SHP77 treated with DMSO at 0.1 percent for 48 hours (cell line): ENCODE measurements at regions not wholly inside any gene's neighbourhood (a gene's known extent, or its start where the extent isn't known, plus 50 kb on each side); places are given as distances from the start of the nearest gene placed in this dataset.
"Not testable (repeated sequence)": the region's sequence is repeated elsewhere in the genome, so short reads cannot be mapped to it uniquely, and the experiment has no call there.

Experiments
- DNase-seq: peaks from one replicate; lab custom pipeline; 2025; lab: John Stamatoyannopoulos, UW

DNA sequence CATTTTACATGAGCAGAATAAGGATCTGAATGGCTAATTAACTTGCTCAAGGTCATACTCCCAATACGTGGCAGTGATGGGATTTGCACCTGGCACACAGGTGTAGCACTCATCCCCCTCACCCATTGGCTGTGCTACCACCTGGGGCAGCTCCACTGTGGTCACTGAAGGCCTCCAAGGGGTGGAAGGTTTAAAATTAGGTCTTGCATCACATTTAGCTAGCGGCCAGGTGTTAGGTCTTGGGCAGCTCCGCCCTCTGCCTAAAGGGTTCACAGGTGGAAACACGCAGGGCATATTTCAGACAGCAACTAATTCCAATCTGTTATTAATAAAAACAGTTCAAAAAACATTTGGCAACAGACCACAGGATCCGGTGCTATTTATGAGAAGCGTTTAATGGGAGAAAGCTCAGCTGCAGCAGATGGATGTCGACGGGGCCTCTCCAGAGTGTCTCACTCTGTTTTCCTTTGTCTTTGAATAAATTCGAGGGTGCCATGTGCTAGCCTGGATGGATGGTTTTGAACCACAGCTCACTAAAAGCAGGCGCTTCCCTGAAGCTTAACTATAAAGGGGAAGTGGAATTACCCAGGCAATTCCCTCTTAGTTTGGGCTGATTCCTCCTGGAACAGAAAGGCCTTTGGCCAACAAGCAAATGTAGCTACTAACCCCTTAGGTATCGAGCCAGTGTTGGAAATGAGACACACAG is 1017.6 kb downstream of the TYW1 start:
- DNase-seq, result no peak

GRCh38 chr7:68015122-68015977 is 1018.7 kb downstream of the TYW1 start:
- no peak for DNase-seq

- no peak for DNase-seq
Observed at GRCh38 chr7:68015978-68016532, 1019.4 kb downstream of the TYW1 start.

GRCh38 chr7:68020102-68020501 is 1023.5 kb downstream of the TYW1 start:
- no peak for DNase-seq

DNA sequence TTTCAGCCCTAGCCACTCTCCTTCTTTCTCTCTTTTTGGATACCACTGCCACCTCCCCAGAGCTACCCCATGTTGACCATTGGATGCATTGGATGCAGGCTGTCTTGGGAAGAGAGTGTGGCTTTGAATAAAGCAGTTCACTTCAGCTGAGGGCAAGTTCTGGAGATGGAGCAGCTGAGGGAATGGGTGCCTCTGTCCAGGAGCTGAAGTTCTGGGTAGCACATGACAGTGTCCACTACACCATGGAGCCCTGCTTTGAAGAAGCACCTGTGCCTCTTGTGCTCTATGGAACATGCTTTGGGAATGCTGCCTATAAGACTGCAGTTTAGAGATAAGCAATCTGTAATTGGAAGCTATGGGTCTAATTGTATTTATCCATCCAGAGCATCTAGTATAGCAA is 1028.7 kb downstream of the TYW1 start:
- DNase-seq, result no peak

- no peak for DNase-seq
Observed at GRCh38 chr7:68030530-68030929, 1033.9 kb downstream of the TYW1 start.

DNA sequence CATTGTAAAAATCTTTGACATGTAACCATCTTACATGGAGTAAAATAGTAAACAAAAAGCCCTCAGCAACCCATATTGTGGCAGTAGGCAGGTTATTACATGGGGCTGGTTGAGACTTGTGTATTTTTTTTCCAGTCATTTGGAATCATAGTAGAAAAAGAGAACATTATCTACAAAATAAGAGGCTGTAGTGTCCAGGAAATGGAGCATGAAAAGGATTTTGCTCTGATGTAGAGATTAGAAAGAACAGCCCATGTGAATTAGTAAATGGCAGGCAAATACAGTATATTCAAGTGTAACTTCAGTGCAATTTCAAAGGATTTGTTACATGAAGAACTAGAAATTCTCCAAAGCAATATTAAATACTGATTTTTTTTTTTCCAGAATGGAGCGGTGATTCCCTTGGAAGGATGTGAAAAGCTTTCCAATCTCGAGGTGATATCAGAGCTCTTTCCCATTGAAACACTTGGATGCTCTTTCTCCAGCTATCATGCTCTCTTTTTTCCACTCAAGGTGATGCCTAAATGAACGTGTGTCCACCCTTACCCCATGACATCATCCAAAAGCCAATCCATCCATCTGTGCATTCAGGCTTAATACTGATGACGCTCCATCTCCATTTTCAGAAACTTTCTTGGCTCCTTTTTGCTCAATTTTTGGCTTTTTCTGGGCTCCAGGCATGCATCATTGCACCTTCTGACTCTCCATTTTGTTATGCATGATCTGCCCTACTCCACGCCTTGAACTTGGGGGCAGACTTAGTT is 1034.7 kb downstream of the TYW1 start:
- DNase-seq, result no peak

GRCh38 chr7:68038621-68039314 is 1042.1 kb downstream of the TYW1 start:
- DNase-seq, result no peak

GRCh38 chr7:68041554-68041953 is 1044.9 kb downstream of the TYW1 start:
- DNase-seq, result no peak

- DNase-seq, result no peak
Observed at GRCh38 chr7:68043546-68043945, 1046.9 kb downstream of the TYW1 start.

DNA sequence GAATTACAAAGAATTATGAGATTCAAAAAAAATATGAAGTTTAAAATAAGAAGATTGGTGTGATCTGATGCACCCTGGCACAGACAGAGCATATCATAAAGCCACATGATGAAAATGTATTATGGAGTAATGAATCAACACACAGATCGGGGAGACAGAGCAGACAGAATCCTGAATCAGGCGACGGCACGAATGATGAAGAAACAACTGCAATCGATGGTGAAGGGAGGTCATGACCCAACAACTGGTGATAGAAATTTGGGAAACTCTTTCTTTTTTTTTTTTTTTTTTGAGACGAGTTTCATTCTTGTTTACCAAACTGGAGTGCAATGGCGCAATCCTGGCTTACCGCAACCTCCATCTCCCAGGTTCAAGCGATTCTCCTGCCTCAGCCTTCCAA is 1054.0 kb downstream of the TYW1 start:
- no peak for DNase-seq

- no peak for DNase-seq
Observed at GRCh38 chr7:68058014-68058413, 1061.4 kb downstream of the TYW1 start.

- DNase-seq, result no peak
Observed at GRCh38 chr7:68063171-68063570, 1066.5 kb downstream of the TYW1 start.

GRCh38 chr7:68065581-68065980 is 1068.9 kb downstream of the TYW1 start:
- no peak for DNase-seq

DNA sequence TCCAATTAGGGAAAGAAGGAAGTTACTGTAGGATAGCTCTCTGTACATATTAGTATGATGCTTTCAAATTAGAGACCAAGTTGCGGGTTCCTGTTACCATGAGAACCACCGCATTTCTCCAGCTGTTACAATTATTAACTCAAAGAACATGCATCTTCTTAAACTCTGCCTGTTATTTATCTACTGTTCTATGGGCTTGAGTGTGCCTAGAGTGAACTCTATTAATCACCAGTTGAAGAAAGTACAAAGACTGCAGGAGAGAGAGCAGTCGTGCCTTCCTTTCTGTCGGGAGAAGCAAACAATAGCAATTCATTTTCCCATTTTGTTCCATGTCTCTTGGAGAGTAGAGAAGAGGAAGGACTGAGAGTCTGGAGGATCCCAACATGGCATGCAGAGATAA is 1071.2 kb downstream of the TYW1 start:
- DNase-seq, result no peak

GRCh38 chr7:68070992-68071391 is 1074.4 kb downstream of the TYW1 start:
- no peak for DNase-seq

GRCh38 chr7:68073701-68074100 is 1077.1 kb downstream of the TYW1 start:
- DNase-seq, result no peak

GRCh38 chr7:68074242-68074641 is 1077.6 kb downstream of the TYW1 start:
- DNase-seq, result no peak

DNA sequence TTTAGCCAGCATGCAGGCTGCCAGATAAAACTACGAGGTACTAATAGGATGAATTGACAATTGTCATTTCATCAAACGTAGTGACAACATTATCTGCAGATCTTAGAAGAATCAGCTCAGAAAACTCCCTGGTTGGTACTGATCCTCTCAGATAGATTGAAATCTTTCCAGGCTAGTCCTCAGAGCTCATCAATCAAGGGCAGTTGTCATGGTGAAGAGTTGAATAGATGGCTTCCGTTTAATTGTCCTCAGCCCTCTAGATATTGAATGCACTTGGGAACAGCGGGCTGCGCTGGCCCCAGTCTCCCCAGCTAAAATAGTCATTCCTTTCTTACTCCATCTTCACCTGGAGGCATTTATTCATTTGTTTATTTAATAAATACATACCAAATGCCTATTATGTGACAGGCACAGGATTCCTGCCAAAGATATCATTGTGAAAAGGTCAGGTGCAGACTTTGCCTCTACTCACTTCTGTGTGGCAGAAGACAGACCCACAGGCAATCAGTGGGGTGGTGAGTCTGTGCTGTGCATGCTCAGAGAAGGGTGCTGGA is 1081.6 kb downstream of the TYW1 start:
- no peak for DNase-seq

- not testable (repeated sequence) for DNase-seq
Observed at GRCh38 chr7:68082066-68082960, 1085.7 kb downstream of the TYW1 start.
